ENCODE measurements at regions not wholly inside any gene's neighbourhood (a gene's known extent, or its start where the extent isn't known, plus 50 kb on each side); places are given as distances from the start of the nearest gene placed in this dataset.
A peak's percentile ranks its signal among the peaks of the same experiment; 100 is the strongest.

GRCh38 chr1:228989992-228990827, 254.9 kb downstream of the RHOU start:
- Histone ChIP-seq H3K4me1 (ENCODE audit: insufficient read depth, low read length) (no peaks in the 10 kb centered on the region), H3K27ac (ENCODE audit: low read depth, low read length) (no peak overlapping the region), H3K36me3 (ENCODE audit: insufficient read depth, low read length) (no peaks in the 10 kb centered on the region), H4K20me1 (ENCODE audit: insufficient read depth, low read length) (no peaks in the 10 kb centered on the region), H2AFZ (ENCODE audit: low read length) (no peak overlapping the region), H3K9me3 (ENCODE audit: low read depth, low read length) (no peaks in the 10 kb centered on the region), H3K4me3 (ENCODE audit: insufficient read depth, low read length) (no peak overlapping the region), H3K27me3 (ENCODE audit: insufficient read depth, low read length) (no peaks in the 10 kb centered on the region), H3K4me2 (ENCODE audit: insufficient read depth, low read length) (no peak overlapping the region), H3K79me2 (ENCODE audit: insufficient read depth, low read length) (no peaks in the 10 kb centered on the region)
- no peak for TF ChIP-seq CTCF (IDR thresholded peaks at IDR 0.05; ENCODE audit: extremely low read depth, low read depth, low read length)
- peak; percentile 49 for DNase-seq (ENCODE audit: insufficient read length, low spot score, missing footprints)

- no peaks in the 10 kb centered on the region for H3K36me3 ChIP-seq (ENCODE audit: insufficient read depth, low read length)
- H3K27ac ChIP-seq (ENCODE audit: low read depth, low read length): no peak overlapping the region
- no peaks in the 10 kb centered on the region for H3K27me3 ChIP-seq (ENCODE audit: insufficient read depth, low read length)
- no peak overlapping the region for H3K4me2 ChIP-seq (ENCODE audit: insufficient read depth, low read length)
- H3K4me3 ChIP-seq (ENCODE audit: insufficient read depth, low read length): no peak overlapping the region
- TF ChIP-seq CTCF (IDR thresholded peaks at IDR 0.05; ENCODE audit: extremely low read depth, low read depth, low read length): no peak
- no peak for DNase-seq (ENCODE audit: insufficient read length, low spot score, missing footprints)
- no peak overlapping the region for H2AFZ ChIP-seq (ENCODE audit: low read length)
- H3K9me3 ChIP-seq (ENCODE audit: low read depth, low read length): no peaks in the 10 kb centered on the region
- H4K20me1 ChIP-seq (ENCODE audit: insufficient read depth, low read length): no peaks in the 10 kb centered on the region
- H3K79me2 ChIP-seq (ENCODE audit: insufficient read depth, low read length): no peaks in the 10 kb centered on the region
- H3K4me1 ChIP-seq (ENCODE audit: insufficient read depth, low read length): no peaks in the 10 kb centered on the region
Measured at GRCh38 chr1:228990906-228991569, 255.8 kb downstream of the RHOU start.

- H3K27ac ChIP-seq (ENCODE audit: low read depth, low read length): no peak overlapping the region
- H3K9me3 ChIP-seq (ENCODE audit: low read depth, low read length): no peaks in the 10 kb centered on the region
- H3K4me3 ChIP-seq (ENCODE audit: insufficient read depth, low read length): no peak overlapping the region
- H3K4me2 ChIP-seq (ENCODE audit: insufficient read depth, low read length): no peak overlapping the region
- H2AFZ ChIP-seq (ENCODE audit: low read length): no peak overlapping the region
- no peaks in the 10 kb centered on the region for H3K27me3 ChIP-seq (ENCODE audit: insufficient read depth, low read length)
- no peaks in the 10 kb centered on the region for H4K20me1 ChIP-seq (ENCODE audit: insufficient read depth, low read length)
- no peaks in the 10 kb centered on the region for H3K79me2 ChIP-seq (ENCODE audit: insufficient read depth, low read length)
- H3K4me1 ChIP-seq (ENCODE audit: insufficient read depth, low read length): no peaks in the 10 kb centered on the region
- no peak for TF ChIP-seq CTCF (IDR thresholded peaks at IDR 0.05; ENCODE audit: extremely low read depth, low read depth, low read length)
- no peaks in the 10 kb centered on the region for H3K36me3 ChIP-seq (ENCODE audit: insufficient read depth, low read length)
- no peak for DNase-seq (ENCODE audit: insufficient read length, low spot score, missing footprints)
Measured at GRCh38 chr1:228992044-228992443, 256.8 kb downstream of the RHOU start.

GRCh38 chr1:228992907-228993535, 257.7 kb downstream of the RHOU start:
- Histone ChIP-seq H3K36me3 (ENCODE audit: insufficient read depth, low read length) (no peaks in the 10 kb centered on the region), H3K9me3 (ENCODE audit: low read depth, low read length) (no peaks in the 10 kb centered on the region), H4K20me1 (ENCODE audit: insufficient read depth, low read length) (no peaks in the 10 kb centered on the region), H3K4me3 (ENCODE audit: insufficient read depth, low read length) (no peak overlapping the region), H2AFZ (ENCODE audit: low read length) (no peak overlapping the region), H3K27me3 (ENCODE audit: insufficient read depth, low read length) (no peaks in the 10 kb centered on the region), H3K4me2 (ENCODE audit: insufficient read depth, low read length) (no peak overlapping the region), H3K27ac (ENCODE audit: low read depth, low read length) (no peak overlapping the region), H3K4me1 (ENCODE audit: insufficient read depth, low read length) (no peaks in the 10 kb centered on the region), H3K79me2 (ENCODE audit: insufficient read depth, low read length) (no peaks in the 10 kb centered on the region)
- DNase-seq (ENCODE audit: insufficient read length, low spot score, missing footprints): no peak
- no peak for TF ChIP-seq CTCF (IDR thresholded peaks at IDR 0.05; ENCODE audit: extremely low read depth, low read depth, low read length)
